HepG2 (cell line): ENCODE measurements at regions not wholly inside any gene's neighbourhood (a gene's known extent, or its start where the extent isn't known, plus 50 kb on each side); places are given as distances from the start of the nearest gene placed in this dataset.

ENCODE experiments used
- ATAC-seq: fragments of 200-7000 bp; cut with Tn5 transposase; 3 replicates; pipeline ENCODE4 v1.9.1; 2020; ENCODE audit warnings: mild to moderate bottlenecking, moderate library complexity
- BruUV-seq: library from RNA; stranded (reverse); fragments of 400-500 nt; replicated peaks from 2 replicates; lab custom pipeline; 2021; lab: Mats Ljungman, UMichigan
- CTCF ChIA-PET: fragments of 300-600 bp; formaldehyde crosslinking; extraction: SDS; loops from one replicate; lab custom pipeline; 2021; ENCODE audit warnings: low total read pairs, inconsistent platforms, low intra/inter-chr PET ratio; lab: Yijun Ruan, JAX
- POLR2A ChIA-PET: fragments of 350-600 bp; sonication (Branson Sonifier 250); formaldehyde crosslinking; loops from one replicate; lab custom pipeline; 2020; ENCODE audit warnings: antibody characterized with exemption, inconsistent platforms; lab: Yijun Ruan, JAX
- DNase-seq: peaks from one replicate; pipeline ENCODE4 v3.0.0-alpha.2; 2015; ENCODE audit warnings: low spot score
- FAIRE-seq: peaks from 3 replicates; lab custom pipeline; 2011; peaks lifted over from hg19 to GRCh38; lab: Jason Lieb, UNC
- H2AFZ ChIP-seq: one replicate; pipeline ENCODE4 v1.6.1; 2011; ENCODE audit warnings: low read length, inconsistent platforms
- H3K27ac ChIP-seq: fragments of 300-600 bp; 3 replicates; pipeline ENCODE4 v1.8.0; 2011; ENCODE audit warnings: mixed run types, mild to moderate bottlenecking, mixed read lengths, low read length, inconsistent platforms; ENCODE audit not compliant: insufficient read depth; ENCODE audit errors: extremely low read length
- H3K27me3 ChIP-seq, 2 experiments: fragments of 200-600 bp in 1 of 2; 2 replicates in 1 of 2; 3 replicates in 1 of 2; pipeline versions ENCODE4 v1.6.0 to v1.8.0; 2011; ENCODE audit warnings: low read length in 2 of 2, mild to moderate bottlenecking in 2 of 2, moderate library complexity in 2 of 2, inconsistent platforms in 1 of 2; ENCODE audit not compliant: insufficient read depth in 2 of 2, control insufficient read depth in 1 of 2
- H3K36me3 ChIP-seq, 2 experiments: fragments of 200-600 bp in 1 of 2; replicated peaks in 1 of 2; 2 replicates in 1 of 2; 3 replicates in 1 of 2; pipeline versions ENCODE4 v1.5.1 to v1.8.0; 2011; ENCODE audit warnings: low read length in 2 of 2, inconsistent platforms in 1 of 2; ENCODE audit not compliant: insufficient read depth in 2 of 2, control insufficient read depth in 1 of 2
- H3K4me1 ChIP-seq: 2 replicates; pipeline ENCODE4 v1.5.1; 2012; ENCODE audit warnings: low read length, inconsistent platforms; ENCODE audit not compliant: insufficient read depth
- H3K4me2 ChIP-seq: 2 replicates; pipeline ENCODE4 v1.6.0; 2011; ENCODE audit warnings: low read depth, low read length, inconsistent platforms
- H3K4me3 ChIP-seq, 3 experiments: fragments of 200-600 bp in 1 of 3; sonication (generic), shearing (Covaris generic) in 1 of 3; replicated peaks in 1 of 3; 2 replicates each; pipeline ENCODE4 v1.5.1; 2011 to 2016; ENCODE audit warnings: low read length in 3 of 3, inconsistent platforms in 2 of 3, low read depth in 2 of 3, mild to moderate bottlenecking in 2 of 3, control low read depth in 1 of 3, mixed read lengths in 1 of 3; ENCODE audit not compliant: insufficient read depth in 1 of 3
- H3K79me2 ChIP-seq: one replicate; pipeline ENCODE4 v1.6.1; 2011; ENCODE audit warnings: low read length, inconsistent platforms; ENCODE audit not compliant: insufficient read depth
- H3K9ac ChIP-seq: 2 replicates; pipeline ENCODE4 v1.6.0; 2011; ENCODE audit warnings: mild to moderate bottlenecking, low read depth, low read length, inconsistent platforms; ENCODE audit not compliant: insufficient read depth
- H3K9me3 ChIP-seq: 2 replicates; pipeline ENCODE4 v1.5.1; 2012; ENCODE audit warnings: mild to moderate bottlenecking, low read length
- H4K20me1 ChIP-seq: 2 replicates; pipeline ENCODE4 v1.6.0; 2011; ENCODE audit warnings: inconsistent platforms, mild to moderate bottlenecking, low read length, moderate library complexity; ENCODE audit not compliant: insufficient read depth
- GLI4 ChIP-seq: sonication (generic); formaldehyde crosslinking; IDR thresholded peaks from 2 replicates; pipeline ENCODE4 v1.5.1; 2020; ENCODE audit warnings: missing genetic modification reagents, mild to moderate bottlenecking, moderate library complexity, borderline replicate concordance
- HMGXB4 ChIP-seq, 2 experiments: sonication (generic) in 1 of 2; formaldehyde crosslinking in 1 of 2; IDR thresholded peaks; 2 replicates each; pipeline versions ENCODE4 v1.4.0 to v1.6.1; 2018 to 2020; ENCODE audit warnings: missing genetic modification reagents in 2 of 2, borderline replicate concordance in 1 of 2, low read depth in 1 of 2, mild to moderate bottlenecking in 1 of 2, missing biosample characterization in 1 of 2
- HOXD1 ChIP-seq: sonication (generic); formaldehyde crosslinking; IDR thresholded peaks from 2 replicates; pipeline ENCODE4 v1.5.0; 2020; ENCODE audit warnings: missing genetic modification reagents
- NFKBIZ ChIP-seq: IDR thresholded peaks from 2 replicates; pipeline ENCODE4 v1.6.1; 2018; ENCODE audit warnings: missing genetic modification reagents, missing compliant biosample characterization
- RORA ChIP-seq: sonication (generic); formaldehyde crosslinking; IDR thresholded peaks from 2 replicates; pipeline ENCODE4 v1.5.0; 2020; ENCODE audit warnings: mild to moderate bottlenecking, missing genetic modification reagents, moderate library complexity
- SKI ChIP-seq: fragments of 450-650 bp; IDR thresholded peaks from one replicate; pipeline ENCODE4 v1.6.1; 2018; ENCODE audit warnings: mild to moderate bottlenecking; ENCODE audit not compliant: partially characterized antibody
- SNRNP70 ChIP-seq: fragments of 200-400 bp; formaldehyde crosslinking; IDR thresholded peaks from 2 replicates; pipeline ENCODE4 v1.6.1; 2017; ENCODE audit warnings: mild to moderate bottlenecking, low read depth, low read length, moderate library complexity
- SYNCRIP ChIP-seq: fragments of 200-400 bp; formaldehyde crosslinking; IDR thresholded peaks from 2 replicates; pipeline ENCODE4 v1.6.1; 2018; ENCODE audit warnings: mild to moderate bottlenecking, low read depth, low read length; ENCODE audit not compliant: insufficient read depth
- TBL1XR1 ChIP-seq: fragments of 150-350 bp; IDR thresholded peaks from 2 replicates; pipeline ENCODE4 v1.6.1; 2014; ENCODE audit warnings: borderline replicate concordance, low read length; ENCODE audit not compliant: partially characterized antibody
- ZNF333 ChIP-seq: sonication (generic); formaldehyde crosslinking; IDR thresholded peaks from 2 replicates; pipeline ENCODE4 v1.4.0; 2020; ENCODE audit warnings: mild to moderate bottlenecking, missing genetic modification reagents, borderline replicate concordance
- ZNF558 ChIP-seq: sonication (generic); formaldehyde crosslinking; IDR thresholded peaks from 2 replicates; pipeline ENCODE4 v1.9.0; 2022; ENCODE audit warnings: mild to moderate bottlenecking, missing genetic modification reagents, borderline replicate concordance
- ZSCAN21 ChIP-seq: sonication (generic); formaldehyde crosslinking; IDR thresholded peaks from 2 replicates; pipeline ENCODE4 v1.8.0; 2022; ENCODE audit warnings: mild to moderate bottlenecking, missing genetic modification reagents, moderate library complexity, borderline replicate concordance
- WGBS: methylation state at CpG from one replicate; pipeline ENCODE4 v1.1.6; 2017; ENCODE audit warnings: low lambda C conversion rate; 5-methylcytosine and 5-hydroxymethylcytosine counted together
- in situ Hi-C: cut with HindIII; loops from 2 replicates; pipeline ENCODE4 v1.10.0; 2017; ENCODE audit warnings: low pct_unique_long_range_greater_than_20kb; ENCODE audit not compliant: extremely low pct_ligation_motif_present
- intact Hi-C: fragments of 100-400 bp; cut with micrococcal nuclease; formaldehyde crosslinking; loops from one replicate; pipeline ENCODE4 v1.10.0; 2022; ENCODE audit not compliant: unreplicated experiment

- H3K36me3 ChIP-seq, result no peaks in the 10 kb centered on the region
- in situ Hi-C loops, result loop anchor here (25.0 kb wide), 1 partner anchor 1211 kb away; no protein-coding TSS in a partner anchor
- intact Hi-C loops, result no loop called here
- H3K27ac ChIP-seq, result no peak overlapping the region
- no peaks in the 10 kb centered on the region for H3K27me3 ChIP-seq
- no peak for TF ChIP-seq ZNF558
- no peak for TF ChIP-seq HOXD1 (CRISPR knock-in tag)
- TF ChIP-seq GLI4, result no peak
- TF ChIP-seq ZSCAN21 (CRISPR knock-in tag), result no peak
- TF ChIP-seq ZNF333 (CRISPR knock-in tag), result no peak
- no peak for TF ChIP-seq HMGXB4 (CRISPR knock-in tag; IDR thresholded peaks at IDR 0.05; ENCODE audit: borderline replicate concordance in 1 of 2, low read depth in 1 of 2)
- H3K9ac ChIP-seq, result no peak overlapping the region
- no TSS peak for BruUV-seq
- H3K4me2 ChIP-seq, result no peak overlapping the region
- H3K4me1 ChIP-seq, result peaks cover 45% of the 10 kb centered on the region
- DNase-seq, result no peak
- no peak for FAIRE-seq
- no peaks in the 10 kb centered on the region for H3K9me3 ChIP-seq
- CTCF ChIA-PET, result no interaction called here
- POLR2A ChIA-PET, result no interaction called here
- H3K4me3 ChIP-seq, result no peak overlapping the region
- H2AFZ ChIP-seq, result no peak overlapping the region
- no peaks in the 10 kb centered on the region for H4K20me1 ChIP-seq
- ATAC-seq, result no peak
- no peaks in the 10 kb centered on the region for H3K79me2 ChIP-seq
Measured at GRCh38 chr6:26301638-26302037, 63.4 kb upstream of the BTN3A2 start.

DNA sequence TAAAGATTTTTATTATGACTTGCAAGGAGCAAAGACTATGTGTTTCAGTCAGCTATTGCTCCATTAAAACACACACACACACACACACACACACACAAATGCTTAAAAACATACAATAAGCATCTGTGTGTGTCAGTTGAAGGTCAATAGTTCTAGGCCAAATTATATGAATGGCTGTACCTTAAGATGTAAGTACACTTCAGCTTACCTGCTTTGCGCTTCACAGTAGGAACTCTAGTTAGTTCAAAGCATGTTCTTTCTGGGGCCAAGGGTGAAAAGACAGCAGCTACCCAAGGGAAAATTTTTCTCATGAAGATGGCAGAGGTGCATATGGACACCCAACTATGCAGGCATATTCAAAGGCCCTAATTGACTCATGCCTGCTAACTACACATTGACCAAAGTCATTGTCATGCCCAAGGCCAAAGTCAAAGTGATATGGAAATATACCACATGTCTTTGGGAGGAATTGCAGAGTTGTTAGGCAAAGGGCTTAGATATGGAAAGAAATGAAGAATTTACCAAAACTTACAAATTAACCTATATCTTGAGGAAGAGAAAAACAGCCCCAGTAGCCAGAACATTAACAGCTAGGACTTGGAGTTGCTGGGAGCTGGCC lies 61.9 kb upstream of the BTN3A2 start:
- BruUV-seq, result no TSS peak
- Histone ChIP-seq H3K9me3 (no peaks in the 10 kb centered on the region), H3K4me1 (peaks cover 52% of the 10 kb centered on the region), H2AFZ (no peak overlapping the region), H4K20me1 (no peaks in the 10 kb centered on the region), H3K79me2 (no peaks in the 10 kb centered on the region), H3K27me3 (no peaks in the 10 kb centered on the region), H3K27ac (no peak overlapping the region), H3K36me3 (no peaks in the 10 kb centered on the region), H3K4me3 (no peak overlapping the region), H3K9ac (no peak overlapping the region), H3K4me2 (no peak overlapping the region)
- ChIA-PET POLR2A (no interaction called here), CTCF (no interaction called here)
- in situ Hi-C loops (loop anchor here (25.0 kb wide), 1 partner anchor 1209 kb away; no protein-coding TSS in a partner anchor), intact Hi-C loops (no loop called here)
- no peak for ATAC-seq
- FAIRE-seq, result peak; percentile 21
- TF ChIP-seq SNRNP70, result no peak
- peak; percentile 83 for TF ChIP-seq TBL1XR1
- no peak for TF ChIP-seq NFKBIZ (CRISPR knock-in tag)
- peak; percentile 49 for TF ChIP-seq SKI
- no peak for TF ChIP-seq GLI4
- no peak for TF ChIP-seq SYNCRIP
- no peak for TF ChIP-seq RORA (CRISPR knock-in tag)
- DNase-seq, result no peak
- 100% methylated on average over 1 of the region's 1 CpG for WGBS
